ENCODE measurements at regions not wholly inside any gene's neighbourhood (a gene's known extent, or its start where the extent isn't known, plus 50 kb on each side); places are given as distances from the start of the nearest gene placed in this dataset.

GRCh38 chr5:155091768-155092717 lies 78.5 kb downstream of the KIF4B start:
- no peak for DNase-seq (ENCODE audit: extremely low read depth, low read depth)
- TF ChIP-seq CTCF (IDR thresholded peaks at IDR 0.05; ENCODE audit: low read depth, low read length), result no peak

GRCh38 chr5:155094455-155094854 lies 80.9 kb downstream of the KIF4B start:
- TF ChIP-seq CTCF (IDR thresholded peaks at IDR 0.05; ENCODE audit: low read depth, low read length), result no peak
- no peak for DNase-seq (ENCODE audit: extremely low read depth, low read depth)

- TF ChIP-seq CTCF (IDR thresholded peaks at IDR 0.05; ENCODE audit: low read depth, low read length), result no peak
- no peak for DNase-seq (ENCODE audit: extremely low read depth, low read depth)
Measured at GRCh38 chr5:155097995-155098394, 84.4 kb downstream of the KIF4B start.

- no peak for TF ChIP-seq CTCF (IDR thresholded peaks at IDR 0.05; ENCODE audit: low read depth, low read length)
- no peak for DNase-seq (ENCODE audit: extremely low read depth, low read depth)
Measured at GRCh38 chr5:155098433-155098832, 84.9 kb downstream of the KIF4B start.

- no peak for DNase-seq (ENCODE audit: extremely low read depth, low read depth)
Measured at GRCh38 chr5:155101697-155102096, 88.1 kb downstream of the KIF4B start.

GRCh38 chr5:155103146-155103545 lies 89.6 kb downstream of the KIF4B start:
- no peak for TF ChIP-seq CTCF (IDR thresholded peaks at IDR 0.05; ENCODE audit: low read depth, low read length)

More at GRCh38 chr5:155101697-155102096, 88.1 kb downstream of the KIF4B start:
- TF ChIP-seq CTCF (IDR thresholded peaks at IDR 0.05; ENCODE audit: low read depth, low read length), result no peak

GRCh38 chr5:155104441-155104840 lies 90.9 kb downstream of the KIF4B start:
- DNase-seq (ENCODE audit: extremely low read depth, low read depth), result no peak
- no peak for TF ChIP-seq CTCF (IDR thresholded peaks at IDR 0.05; ENCODE audit: low read depth, low read length)

More at GRCh38 chr5:155103146-155103545, 89.6 kb downstream of the KIF4B start:
- DNase-seq (ENCODE audit: extremely low read depth, low read depth), result no peak

All from AG09319 (cell line).